ENCODE measurements at regions not wholly inside any gene's neighbourhood (a gene's known extent, or its start where the extent isn't known, plus 50 kb on each side); places are given as distances from the start of the nearest gene placed in this dataset.
"Not testable (repeated sequence)": the region's sequence is repeated elsewhere in the genome, so short reads cannot be mapped to it uniquely, and the experiment has no call there.

DNA sequence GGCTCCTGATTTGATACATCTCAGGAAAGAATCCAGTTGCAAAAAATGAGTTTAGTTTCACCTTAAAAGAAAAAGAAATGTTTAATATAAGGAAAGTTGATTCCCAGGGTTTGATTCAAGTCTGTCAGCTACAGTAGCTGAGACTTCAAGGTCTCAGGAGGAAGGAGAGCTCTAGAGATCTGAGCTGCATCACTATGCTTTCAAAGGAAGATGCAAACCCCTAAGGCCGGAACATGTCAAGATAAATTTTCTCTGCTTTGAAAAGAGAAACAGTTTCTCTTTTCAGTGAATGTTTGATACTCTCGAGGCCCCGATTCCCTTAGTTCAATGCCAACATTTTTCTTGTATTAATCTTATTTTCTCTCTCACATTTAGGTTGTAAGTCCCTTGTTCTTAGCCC lies 128.6 kb downstream of the RGPD3 start:
- DNase-seq (ENCODE audit: low read depth in 2 of 2) = no peak

- no peak for DNase-seq (ENCODE audit: low read depth in 2 of 2)
Observed at GRCh38 chr2:106339132-106339531, 129.1 kb downstream of the RGPD3 start.

GRCh38 chr2:106338043-106338442 lies 130.2 kb downstream of the RGPD3 start:
- DNase-seq (ENCODE audit: low read depth in 2 of 2) = no peak

GRCh38 chr2:106336737-106337136 lies 131.5 kb downstream of the RGPD3 start:
- no peak for DNase-seq (ENCODE audit: low read depth in 2 of 2)

DNA sequence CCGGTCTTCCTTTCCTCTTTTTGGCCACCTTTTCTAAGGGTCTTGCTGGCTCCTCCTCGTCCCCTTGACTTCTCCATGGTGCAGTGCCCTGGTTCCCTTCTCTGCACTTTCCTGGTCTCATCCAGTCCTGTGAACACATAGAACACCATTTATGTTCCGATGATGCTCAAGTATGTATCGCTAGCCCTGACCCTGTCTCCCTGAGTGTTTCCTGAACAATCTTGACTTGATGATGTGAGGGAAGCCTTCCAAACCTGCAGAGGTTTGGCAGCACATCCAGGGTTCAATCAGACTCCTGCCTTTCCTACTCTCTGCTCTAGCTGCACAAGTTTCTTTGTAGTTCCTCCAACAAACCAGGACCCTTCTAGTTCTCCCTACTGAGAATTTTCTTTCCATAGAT lies 132.1 kb downstream of the RGPD3 start:
- DNase-seq (ENCODE audit: low read depth in 2 of 2) = no peak

DNA sequence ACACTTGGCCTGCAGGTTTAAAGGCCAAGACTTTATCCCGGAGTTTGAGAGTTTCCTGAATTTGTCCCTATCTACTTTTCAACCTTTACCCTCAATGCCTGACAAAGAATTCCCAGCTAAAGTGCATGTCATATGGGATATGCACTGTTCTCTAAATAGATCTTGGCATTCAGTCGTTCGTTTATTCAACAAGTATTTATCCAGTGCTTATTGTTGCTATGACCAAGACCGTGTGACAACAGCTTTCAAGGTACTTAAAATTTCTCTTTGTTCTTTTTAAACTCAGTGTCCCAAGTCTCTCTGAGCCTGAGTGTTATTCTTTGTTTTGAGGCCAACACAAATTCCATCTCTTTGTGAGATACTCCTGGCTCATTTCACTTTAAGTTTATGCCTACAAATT lies 133.4 kb downstream of the RGPD3 start:
- DNase-seq (ENCODE audit: low read depth in 2 of 2) = no peak

GRCh38 chr2:106333253-106333873 lies 134.8 kb downstream of the RGPD3 start:
- not testable (repeated sequence) for DNase-seq (ENCODE audit: low read depth in 2 of 2)

GRCh38 chr2:106332054-106332453 lies 136.2 kb downstream of the RGPD3 start:
- DNase-seq (ENCODE audit: low read depth in 2 of 2) = no peak

DNA sequence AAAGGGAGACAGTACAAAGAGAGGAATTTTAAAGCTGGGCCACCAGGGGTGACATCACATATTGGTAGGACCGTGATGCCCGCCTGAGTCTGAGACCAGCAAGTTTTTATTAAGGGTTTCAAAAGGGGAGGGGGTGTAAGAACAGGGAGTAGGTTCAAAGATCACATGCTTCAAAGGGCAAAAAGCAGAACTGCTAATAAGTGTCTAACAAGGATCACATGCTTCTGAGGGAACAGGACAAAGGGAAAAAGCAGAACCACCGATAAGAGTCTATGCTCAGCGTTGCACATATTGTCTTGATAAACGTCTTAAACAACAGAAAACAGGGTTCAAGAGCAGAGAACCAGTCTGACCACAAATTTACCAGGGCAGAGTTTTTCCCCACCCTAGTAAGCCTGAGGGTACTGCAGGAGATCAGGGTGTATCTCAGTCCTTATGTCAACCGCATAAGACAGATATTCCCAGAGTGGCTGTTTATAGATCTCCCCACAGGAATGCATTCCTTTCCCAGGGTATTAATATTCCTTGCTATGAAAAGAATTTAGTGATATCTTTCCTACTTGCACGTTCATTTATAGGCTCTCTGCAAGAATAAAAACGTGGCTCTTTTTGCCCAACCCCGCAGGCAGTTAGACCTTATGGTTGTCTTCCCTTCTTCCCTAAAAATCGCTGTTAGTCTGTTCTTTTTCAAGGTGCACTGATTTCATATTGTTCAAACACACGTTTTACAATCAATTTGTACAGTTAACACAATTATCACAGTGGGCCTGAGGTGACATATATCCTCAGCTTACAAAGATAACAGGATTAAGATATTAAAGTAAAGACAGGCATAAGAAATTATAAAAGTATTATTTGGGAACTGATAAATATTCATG lies 136.5 kb upstream of the UXS1 start:
- DNase-seq (ENCODE audit: low read depth in 2 of 2) = not testable (repeated sequence)

DNA sequence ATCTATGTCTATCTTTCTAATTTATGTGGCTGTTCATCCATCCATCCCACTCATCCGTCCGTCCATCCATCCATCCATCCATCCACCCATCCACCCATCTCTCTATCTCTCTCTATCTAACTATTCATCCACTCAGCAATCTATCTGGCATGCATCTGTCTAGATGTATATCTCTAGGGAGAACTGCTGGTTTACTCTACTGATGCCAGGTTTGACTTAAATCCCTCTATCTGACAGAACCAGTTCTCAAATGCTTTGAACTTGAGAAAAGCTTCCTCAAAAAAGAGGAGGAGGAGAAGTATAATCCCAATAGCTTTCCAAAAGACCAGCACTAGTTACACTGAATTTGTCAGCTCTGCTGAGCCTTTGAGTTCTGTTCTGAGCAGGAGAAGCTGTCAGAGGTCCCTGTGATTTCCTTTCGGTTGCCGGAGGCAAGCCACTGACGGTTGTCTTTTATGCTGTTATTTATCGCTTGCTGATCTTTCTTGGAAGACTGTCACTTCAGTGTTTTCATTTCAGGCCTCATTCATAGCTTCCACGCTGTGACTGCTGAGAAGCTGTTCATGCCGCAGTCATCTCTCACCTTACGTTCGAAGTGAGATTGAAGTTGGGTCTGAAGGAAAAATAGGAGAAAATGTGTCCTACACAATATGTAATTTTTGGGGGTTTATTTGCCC lies 129.4 kb upstream of the UXS1 start:
- no peak for DNase-seq (ENCODE audit: low read depth in 2 of 2)

GRCh38 chr2:106322281-106322680 lies 128.2 kb upstream of the UXS1 start:
- no peak for DNase-seq (ENCODE audit: low read depth in 2 of 2)

GRCh38 chr2:106320439-106320838 lies 126.3 kb upstream of the UXS1 start:
- DNase-seq (ENCODE audit: low read depth in 2 of 2) = not testable (repeated sequence)

- no peak for DNase-seq (ENCODE audit: low read depth in 2 of 2)
Observed at GRCh38 chr2:106316915-106317314, 122.8 kb upstream of the UXS1 start.

GRCh38 chr2:106314444-106314843 lies 120.3 kb upstream of the UXS1 start:
- no peak for DNase-seq (ENCODE audit: low read depth in 2 of 2)

GRCh38 chr2:106311041-106311370 lies 116.9 kb upstream of the UXS1 start:
- DNase-seq (ENCODE audit: low read depth in 2 of 2) = no peak

DNA sequence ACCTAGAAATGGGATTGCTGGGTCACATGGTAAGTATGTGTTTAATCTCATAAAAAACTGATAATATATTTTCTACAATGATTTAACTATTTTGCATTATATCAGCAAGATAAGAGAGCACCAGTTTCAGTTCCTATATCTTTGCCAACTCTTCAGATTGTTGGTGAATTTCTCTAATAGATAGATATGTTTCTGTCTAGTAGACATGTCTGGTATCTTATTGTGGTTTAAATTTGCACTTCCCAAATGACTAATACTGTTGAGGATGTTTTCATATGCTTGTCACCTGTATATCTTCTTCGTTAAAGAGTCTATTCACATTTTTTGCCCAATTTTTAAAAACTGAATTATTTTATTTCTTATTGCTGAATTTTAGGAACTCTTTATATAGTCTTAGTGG lies 113.8 kb upstream of the UXS1 start:
- no peak for DNase-seq (ENCODE audit: low read depth in 2 of 2)

DNA sequence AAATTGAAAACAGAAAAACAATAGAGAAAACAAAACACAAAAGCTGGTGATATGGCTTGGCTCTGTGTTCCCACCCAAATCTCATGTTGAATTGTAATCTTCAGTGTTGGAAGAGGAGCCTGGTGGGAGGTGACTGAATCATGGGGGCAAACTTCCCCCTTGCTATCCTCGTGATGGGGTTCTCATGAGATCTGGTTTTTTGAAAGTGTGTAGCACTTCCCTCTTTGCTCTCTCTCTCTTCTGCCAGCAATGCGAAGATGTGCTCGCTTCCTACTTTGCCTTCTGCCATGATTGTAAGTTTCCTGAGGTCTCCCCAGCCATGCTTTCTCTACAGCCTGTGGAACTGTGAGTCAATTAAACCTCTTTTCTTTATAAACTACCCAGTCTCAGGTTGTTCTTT lies 112.3 kb upstream of the UXS1 start:
- no peak for DNase-seq (ENCODE audit: low read depth in 2 of 2)

DNA sequence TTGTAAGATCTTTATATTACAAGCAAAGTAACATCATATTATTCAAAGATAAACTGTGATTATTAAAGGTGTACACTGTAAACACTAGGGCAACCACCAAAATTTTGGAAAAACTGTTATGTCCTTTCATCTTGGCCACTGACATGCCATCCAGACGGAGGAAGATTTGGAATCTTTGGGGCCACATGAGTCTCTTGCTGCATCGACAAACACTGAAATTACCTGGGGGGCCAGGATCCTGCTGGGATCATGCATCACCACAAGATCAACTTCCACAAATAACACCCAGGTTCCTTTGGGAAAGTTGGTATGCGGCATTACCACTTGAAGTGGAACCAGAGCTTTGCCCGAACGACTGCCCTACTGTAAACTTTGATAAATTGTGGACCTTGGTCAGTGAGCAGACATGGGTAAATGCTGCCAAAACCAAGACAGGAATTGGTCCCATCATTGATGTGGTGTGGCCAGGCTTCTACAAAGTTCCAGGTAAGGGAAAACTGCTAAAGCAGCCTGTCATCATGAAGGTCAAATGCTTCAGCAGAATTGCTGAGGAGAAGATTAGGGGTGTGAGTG lies 110.6 kb upstream of the UXS1 start:
- no peak for DNase-seq (ENCODE audit: low read depth in 2 of 2)

DNA sequence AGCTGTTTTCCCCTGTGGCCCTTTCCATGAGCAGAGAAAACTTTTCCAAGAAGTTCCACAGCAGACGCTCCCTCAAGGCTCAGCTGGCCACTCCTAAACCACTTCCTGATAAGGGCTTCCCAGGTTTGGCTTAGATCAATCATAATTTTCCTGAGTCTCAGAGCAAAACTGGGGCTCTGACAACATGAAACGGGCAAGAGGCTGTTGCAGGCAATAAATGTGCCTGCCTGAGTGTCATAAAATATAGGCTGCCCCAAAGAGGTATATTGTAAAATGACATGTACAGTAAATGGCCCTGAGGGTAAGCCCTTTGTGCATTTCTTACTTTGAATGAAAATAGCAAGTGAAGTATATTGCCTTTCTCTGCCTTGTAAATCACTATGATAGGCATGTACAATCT lies 105.6 kb upstream of the UXS1 start:
- no peak for DNase-seq (ENCODE audit: low read depth in 2 of 2)

GRCh38 chr2:106296182-106296815 lies 102.2 kb upstream of the UXS1 start:
- no peak for DNase-seq (ENCODE audit: low read depth in 2 of 2)

DNA sequence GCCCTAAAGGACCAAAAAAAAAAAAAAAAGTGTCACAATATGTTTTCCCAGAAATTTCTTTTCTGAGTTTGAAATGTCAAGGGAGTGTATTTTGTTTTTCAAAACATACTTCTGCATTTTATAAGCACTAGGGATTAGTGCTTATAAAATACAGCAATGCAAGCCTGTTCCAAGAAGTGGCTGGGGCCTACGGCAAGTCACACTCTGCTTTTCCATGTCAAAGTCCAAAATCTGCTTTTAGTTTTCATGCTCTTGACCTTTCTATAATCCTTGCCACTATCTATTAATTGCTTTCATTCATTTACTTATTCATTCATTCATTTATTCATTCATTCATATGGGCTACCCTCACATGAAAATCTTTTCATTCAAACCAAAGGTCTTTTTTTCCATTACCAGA lies 100.1 kb upstream of the UXS1 start:
- no peak for DNase-seq (ENCODE audit: low read depth in 2 of 2)

DNA sequence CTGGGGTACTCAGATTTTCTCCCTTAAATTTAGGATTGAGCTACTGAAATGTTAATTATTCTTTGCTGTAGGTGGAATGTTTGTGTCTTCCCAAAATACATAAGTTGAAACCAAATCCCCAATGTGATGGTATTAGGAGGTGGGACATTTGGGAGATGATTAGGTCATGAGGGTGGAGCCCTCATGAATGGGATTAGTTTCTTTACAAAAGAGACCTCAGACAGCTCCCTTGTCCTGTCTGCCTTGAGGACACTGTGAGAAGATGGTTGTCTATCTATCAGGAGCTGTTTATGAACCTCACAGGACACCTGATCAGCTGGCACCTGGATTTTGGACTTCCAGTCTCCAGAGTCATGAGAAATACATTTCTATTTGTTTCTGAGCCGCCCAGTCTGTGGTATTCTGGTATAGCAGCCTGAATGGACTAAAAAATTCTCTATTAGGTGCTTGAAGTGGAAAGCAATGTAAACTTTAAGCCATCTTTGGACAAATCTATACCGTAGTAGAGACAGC lies 99.2 kb upstream of the UXS1 start:
- no peak for DNase-seq (ENCODE audit: low read depth in 2 of 2)
